Panc1 (cell line): ENCODE measurements at regions not wholly inside any gene's neighbourhood (a gene's known extent, or its start where the extent isn't known, plus 50 kb on each side); places are given as distances from the start of the nearest gene placed in this dataset.

ENCODE experiments used
- POLR2AphosphoS5 ChIP-seq: IDR thresholded peaks from 2 replicates; pipeline ENCODE4 v1.6.1; 2012; ENCODE audit warnings: mild to moderate bottlenecking, low read depth, low read length, moderate library complexity
- SIN3A ChIP-seq: IDR thresholded peaks from 2 replicates; pipeline ENCODE4 v1.6.1; 2012; ENCODE audit warnings: low read depth, mild to moderate bottlenecking, low read length, moderate library complexity, borderline replicate concordance; ENCODE audit not compliant: insufficient read depth
- TF ChIP-seq, protein P1 (sequence below): fragments of 450-650 bp; IDR thresholded peaks from 2 replicates; pipeline ENCODE4 v1.5.1; 2017; ENCODE audit warnings: mild to moderate bottlenecking
- TF ChIP-seq, protein P2 (sequence below), 2 experiments: IDR thresholded peaks; 2 replicates each; pipeline ENCODE4 v1.6.1; 2011 to 2012; ENCODE audit warnings: low read depth in 2 of 2, control low read depth in 1 of 2, low read length in 1 of 2, mild to moderate bottlenecking in 1 of 2, moderate library complexity in 1 of 2; ENCODE audit not compliant: insufficient read depth in 1 of 2

DNA sequence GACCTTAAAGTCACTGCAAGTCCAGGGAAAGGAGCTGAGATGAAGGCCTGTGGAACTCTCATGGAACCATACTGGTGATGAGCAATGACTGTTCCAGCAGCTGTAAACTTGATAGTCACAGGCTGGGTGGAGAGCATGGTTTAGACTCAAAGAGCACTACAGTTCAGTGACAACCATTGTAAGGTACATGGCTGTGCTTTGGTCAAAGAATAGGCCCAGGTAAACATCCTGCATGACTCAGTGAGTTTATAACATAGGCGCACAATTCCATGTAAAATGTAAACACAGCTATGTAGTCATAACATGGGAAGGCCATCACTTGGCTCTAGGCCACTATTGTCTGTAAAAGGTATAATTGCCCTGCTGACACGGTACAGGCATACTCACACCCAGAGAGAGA is 119.3 kb upstream of the FSCB start:
- no peak for TF ChIP-seq SIN3A
- TF ChIP-seq, protein P1, sequence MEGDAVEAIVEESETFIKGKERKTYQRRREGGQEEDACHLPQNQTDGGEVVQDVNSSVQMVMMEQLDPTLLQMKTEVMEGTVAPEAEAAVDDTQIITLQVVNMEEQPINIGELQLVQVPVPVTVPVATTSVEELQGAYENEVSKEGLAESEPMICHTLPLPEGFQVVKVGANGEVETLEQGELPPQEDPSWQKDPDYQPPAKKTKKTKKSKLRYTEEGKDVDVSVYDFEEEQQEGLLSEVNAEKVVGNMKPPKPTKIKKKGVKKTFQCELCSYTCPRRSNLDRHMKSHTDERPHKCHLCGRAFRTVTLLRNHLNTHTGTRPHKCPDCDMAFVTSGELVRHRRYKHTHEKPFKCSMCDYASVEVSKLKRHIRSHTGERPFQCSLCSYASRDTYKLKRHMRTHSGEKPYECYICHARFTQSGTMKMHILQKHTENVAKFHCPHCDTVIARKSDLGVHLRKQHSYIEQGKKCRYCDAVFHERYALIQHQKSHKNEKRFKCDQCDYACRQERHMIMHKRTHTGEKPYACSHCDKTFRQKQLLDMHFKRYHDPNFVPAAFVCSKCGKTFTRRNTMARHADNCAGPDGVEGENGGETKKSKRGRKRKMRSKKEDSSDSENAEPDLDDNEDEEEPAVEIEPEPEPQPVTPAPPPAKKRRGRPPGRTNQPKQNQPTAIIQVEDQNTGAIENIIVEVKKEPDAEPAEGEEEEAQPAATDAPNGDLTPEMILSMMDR: no peak
- TF ChIP-seq POLR2AphosphoS5: no peak
- TF ChIP-seq, protein P2, sequence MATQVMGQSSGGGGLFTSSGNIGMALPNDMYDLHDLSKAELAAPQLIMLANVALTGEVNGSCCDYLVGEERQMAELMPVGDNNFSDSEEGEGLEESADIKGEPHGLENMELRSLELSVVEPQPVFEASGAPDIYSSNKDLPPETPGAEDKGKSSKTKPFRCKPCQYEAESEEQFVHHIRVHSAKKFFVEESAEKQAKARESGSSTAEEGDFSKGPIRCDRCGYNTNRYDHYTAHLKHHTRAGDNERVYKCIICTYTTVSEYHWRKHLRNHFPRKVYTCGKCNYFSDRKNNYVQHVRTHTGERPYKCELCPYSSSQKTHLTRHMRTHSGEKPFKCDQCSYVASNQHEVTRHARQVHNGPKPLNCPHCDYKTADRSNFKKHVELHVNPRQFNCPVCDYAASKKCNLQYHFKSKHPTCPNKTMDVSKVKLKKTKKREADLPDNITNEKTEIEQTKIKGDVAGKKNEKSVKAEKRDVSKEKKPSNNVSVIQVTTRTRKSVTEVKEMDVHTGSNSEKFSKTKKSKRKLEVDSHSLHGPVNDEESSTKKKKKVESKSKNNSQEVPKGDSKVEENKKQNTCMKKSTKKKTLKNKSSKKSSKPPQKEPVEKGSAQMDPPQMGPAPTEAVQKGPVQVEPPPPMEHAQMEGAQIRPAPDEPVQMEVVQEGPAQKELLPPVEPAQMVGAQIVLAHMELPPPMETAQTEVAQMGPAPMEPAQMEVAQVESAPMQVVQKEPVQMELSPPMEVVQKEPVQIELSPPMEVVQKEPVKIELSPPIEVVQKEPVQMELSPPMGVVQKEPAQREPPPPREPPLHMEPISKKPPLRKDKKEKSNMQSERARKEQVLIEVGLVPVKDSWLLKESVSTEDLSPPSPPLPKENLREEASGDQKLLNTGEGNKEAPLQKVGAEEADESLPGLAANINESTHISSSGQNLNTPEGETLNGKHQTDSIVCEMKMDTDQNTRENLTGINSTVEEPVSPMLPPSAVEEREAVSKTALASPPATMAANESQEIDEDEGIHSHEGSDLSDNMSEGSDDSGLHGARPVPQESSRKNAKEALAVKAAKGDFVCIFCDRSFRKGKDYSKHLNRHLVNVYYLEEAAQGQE (IDR thresholded peaks at IDR 0.05; ENCODE audit: insufficient read depth in 1 of 2, low read depth in 2 of 2, low read length in 1 of 2): no peak
